ENCODE measurements at regions not wholly inside any gene's neighbourhood (a gene's known extent, or its start where the extent isn't known, plus 50 kb on each side); places are given as distances from the start of the nearest gene placed in this dataset.

- Histone ChIP-seq H3K27ac (no peak overlapping the region), H3K36me3 (no peaks in the 10 kb centered on the region), H3K27me3 (replicated peaks) (no peaks in the 10 kb centered on the region), H3K4me1 (replicated peaks) (no peaks in the 10 kb centered on the region), H3K9me3 (replicated peaks) (no peaks in the 10 kb centered on the region), H3K4me3 (no peak overlapping the region)
- DNase-seq (ENCODE audit: low read depth in 1 of 2, low spot score in 2 of 2), result no peak
Observed at GRCh38 chr4:60002603-60003337, 1197.4 kb upstream of the ADGRL3 start.

- no peaks in the 10 kb centered on the region for H3K9me3 ChIP-seq (replicated peaks)
- no peak overlapping the region for H3K4me3 ChIP-seq
- no peak for DNase-seq (ENCODE audit: low read depth in 1 of 2, low spot score in 2 of 2)
- no peaks in the 10 kb centered on the region for H3K4me1 ChIP-seq (replicated peaks)
- H3K27ac ChIP-seq, result no peak overlapping the region
- H3K36me3 ChIP-seq, result no peaks in the 10 kb centered on the region
- H3K27me3 ChIP-seq (replicated peaks), result no peaks in the 10 kb centered on the region
Observed at GRCh38 chr4:60013464-60014184, 1186.5 kb upstream of the ADGRL3 start.

- Histone ChIP-seq H3K36me3 (no peaks in the 10 kb centered on the region), H3K4me1 (replicated peaks) (no peaks in the 10 kb centered on the region), H3K27me3 (replicated peaks) (no peaks in the 10 kb centered on the region), H3K9me3 (replicated peaks) (no peaks in the 10 kb centered on the region), H3K4me3 (no peak overlapping the region), H3K27ac (no peak overlapping the region)
- DNase-seq (ENCODE audit: low read depth in 1 of 2, low spot score in 2 of 2), result no peak
Observed at GRCh38 chr4:60016971-60017370, 1183.2 kb upstream of the ADGRL3 start.

- Histone ChIP-seq H3K9me3 (replicated peaks) (no peaks in the 10 kb centered on the region), H3K27me3 (replicated peaks) (no peaks in the 10 kb centered on the region), H3K4me1 (replicated peaks) (no peaks in the 10 kb centered on the region), H3K4me3 (no peak overlapping the region), H3K36me3 (no peaks in the 10 kb centered on the region), H3K27ac (no peak overlapping the region)
- no peak for DNase-seq (ENCODE audit: low read depth in 1 of 2, low spot score in 2 of 2)
Observed at GRCh38 chr4:60019180-60019579, 1180.9 kb upstream of the ADGRL3 start.

- H3K4me3 ChIP-seq, result no peak overlapping the region
- H3K4me1 ChIP-seq (replicated peaks), result no peaks in the 10 kb centered on the region
- no peak for DNase-seq (ENCODE audit: low read depth in 1 of 2, low spot score in 2 of 2)
- no peaks in the 10 kb centered on the region for H3K27me3 ChIP-seq (replicated peaks)
- H3K9me3 ChIP-seq (replicated peaks), result no peaks in the 10 kb centered on the region
- H3K36me3 ChIP-seq, result no peaks in the 10 kb centered on the region
- no peak overlapping the region for H3K27ac ChIP-seq
Observed at GRCh38 chr4:60019946-60020345, 1180.2 kb upstream of the ADGRL3 start.

GRCh38 chr4:60020389-60020788 lies 1179.7 kb upstream of the ADGRL3 start:
- H3K4me3 ChIP-seq, result no peak overlapping the region
- H3K27ac ChIP-seq, result no peak overlapping the region
- H3K27me3 ChIP-seq (replicated peaks), result no peaks in the 10 kb centered on the region
- no peaks in the 10 kb centered on the region for H3K4me1 ChIP-seq (replicated peaks)
- no peaks in the 10 kb centered on the region for H3K36me3 ChIP-seq
- H3K9me3 ChIP-seq (replicated peaks), result no peaks in the 10 kb centered on the region
- DNase-seq (ENCODE audit: low read depth in 1 of 2, low spot score in 2 of 2), result no peak

- Histone ChIP-seq H3K4me1 (replicated peaks) (no peaks in the 10 kb centered on the region), H3K9me3 (replicated peaks) (no peaks in the 10 kb centered on the region)
- DNase-seq (ENCODE audit: low read depth in 1 of 2, low spot score in 2 of 2), result no peak
Observed at GRCh38 chr4:60033826-60034225, 1166.3 kb upstream of the ADGRL3 start.

GRCh38 chr4:60034361-60034760 lies 1165.8 kb upstream of the ADGRL3 start:
- Histone ChIP-seq H3K9me3 (replicated peaks) (no peaks in the 10 kb centered on the region), H3K27me3 (replicated peaks) (no peaks in the 10 kb centered on the region), H3K27ac (no peak overlapping the region), H3K36me3 (no peaks in the 10 kb centered on the region), H3K4me3 (no peak overlapping the region), H3K4me1 (replicated peaks) (no peaks in the 10 kb centered on the region)
- DNase-seq (ENCODE audit: low read depth in 1 of 2, low spot score in 2 of 2), result no peak

More at GRCh38 chr4:60033826-60034225, 1166.3 kb upstream of the ADGRL3 start:
- Histone ChIP-seq H3K27me3 (replicated peaks) (no peaks in the 10 kb centered on the region), H3K4me3 (no peak overlapping the region), H3K27ac (no peak overlapping the region), H3K36me3 (no peaks in the 10 kb centered on the region)

- Histone ChIP-seq H3K27ac (no peak overlapping the region), H3K27me3 (replicated peaks) (no peaks in the 10 kb centered on the region), H3K4me1 (replicated peaks) (no peaks in the 10 kb centered on the region), H3K4me3 (no peak overlapping the region), H3K9me3 (replicated peaks) (no peaks in the 10 kb centered on the region), H3K36me3 (no peaks in the 10 kb centered on the region)
- no peak for DNase-seq (ENCODE audit: low read depth in 1 of 2, low spot score in 2 of 2)
Observed at GRCh38 chr4:60039908-60040307, 1160.2 kb upstream of the ADGRL3 start.

GRCh38 chr4:60042231-60042652 lies 1157.9 kb upstream of the ADGRL3 start:
- Histone ChIP-seq H3K4me3 (no peak overlapping the region), H3K27me3 (replicated peaks) (no peaks in the 10 kb centered on the region), H3K9me3 (replicated peaks) (no peaks in the 10 kb centered on the region), H3K36me3 (no peaks in the 10 kb centered on the region), H3K27ac (no peak overlapping the region), H3K4me1 (replicated peaks) (no peaks in the 10 kb centered on the region)
- no peak for DNase-seq (ENCODE audit: low read depth in 1 of 2, low spot score in 2 of 2)

GRCh38 chr4:60042941-60043340 lies 1157.2 kb upstream of the ADGRL3 start:
- Histone ChIP-seq H3K36me3 (no peaks in the 10 kb centered on the region), H3K4me1 (replicated peaks) (no peaks in the 10 kb centered on the region), H3K9me3 (replicated peaks) (no peaks in the 10 kb centered on the region), H3K27me3 (replicated peaks) (no peaks in the 10 kb centered on the region), H3K27ac (no peak overlapping the region), H3K4me3 (no peak overlapping the region)
- no peak for DNase-seq (ENCODE audit: low read depth in 1 of 2, low spot score in 2 of 2)

- Histone ChIP-seq H3K4me1 (replicated peaks) (no peaks in the 10 kb centered on the region), H3K27me3 (replicated peaks) (no peaks in the 10 kb centered on the region), H3K36me3 (no peaks in the 10 kb centered on the region), H3K27ac (no peak overlapping the region), H3K4me3 (no peak overlapping the region), H3K9me3 (replicated peaks) (no peaks in the 10 kb centered on the region)
- no peak for DNase-seq (ENCODE audit: low read depth in 1 of 2, low spot score in 2 of 2)
Observed at GRCh38 chr4:60078984-60079383, 1121.1 kb upstream of the ADGRL3 start.

- Histone ChIP-seq H3K27ac (no peak overlapping the region), H3K27me3 (replicated peaks) (no peaks in the 10 kb centered on the region), H3K4me1 (replicated peaks) (no peaks in the 10 kb centered on the region), H3K9me3 (replicated peaks) (no peaks in the 10 kb centered on the region), H3K4me3 (no peak overlapping the region), H3K36me3 (no peaks in the 10 kb centered on the region)
- DNase-seq (ENCODE audit: low read depth in 1 of 2, low spot score in 2 of 2), result no peak
Observed at GRCh38 chr4:60081839-60082238, 1118.3 kb upstream of the ADGRL3 start.

GRCh38 chr4:60088807-60089486 lies 1111.2 kb upstream of the ADGRL3 start:
- Histone ChIP-seq H3K4me3 (no peak overlapping the region), H3K27ac (no peak overlapping the region), H3K27me3 (replicated peaks) (no peaks in the 10 kb centered on the region), H3K36me3 (no peaks in the 10 kb centered on the region), H3K9me3 (replicated peaks) (no peaks in the 10 kb centered on the region), H3K4me1 (replicated peaks) (no peaks in the 10 kb centered on the region)
- DNase-seq (ENCODE audit: low read depth in 1 of 2, low spot score in 2 of 2), result no peak
